HFFc6 (cell line): ENCODE measurements at regions not wholly inside any gene's neighbourhood (a gene's known extent, or its start where the extent isn't known, plus 50 kb on each side); places are given as distances from the start of the nearest gene placed in this dataset.

Experiments
- DNase-seq: peaks from one replicate; pipeline ENCODE4 v3.0.0-alpha.2; 2018
- H3K27ac Mint-ChIP-seq: 2 replicates; pipeline ENCODE4 v1.8.0; 2020; ENCODE audit warnings: mild to moderate bottlenecking, mixed read lengths
- H3K27me3 Mint-ChIP-seq: 2 replicates; pipeline ENCODE4 v1.8.0; 2021; ENCODE audit warnings: mild to moderate bottlenecking, moderate library complexity, mixed read lengths; ENCODE audit not compliant: insufficient read depth
- H3K36me3 Mint-ChIP-seq: 2 replicates; pipeline ENCODE4 v1.8.0; 2021; ENCODE audit warnings: low read depth, mixed read lengths
- H3K4me1 Mint-ChIP-seq: 2 replicates; pipeline ENCODE4 v1.8.0; 2020; ENCODE audit warnings: low read depth, mixed read lengths
- H3K4me3 Mint-ChIP-seq: 2 replicates; pipeline ENCODE4 v1.8.0; 2020; ENCODE audit warnings: mild to moderate bottlenecking, moderate library complexity, mixed read lengths
- H3K9me3 Mint-ChIP-seq: 2 replicates; pipeline ENCODE4 v1.8.0; 2020; ENCODE audit warnings: mild to moderate bottlenecking, mixed read lengths
- CTCF ChIP-seq: fragments of 200-600 bp; sonication (generic); IDR thresholded peaks from 2 replicates; pipeline ENCODE4 v1.5.0; 2021; ENCODE audit warnings: antibody characterized with exemption, mild to moderate bottlenecking

- H3K9me3 Mint-ChIP-seq: peaks cover 49% of the 10 kb centered on the region
- no peak overlapping the region for H3K4me3 Mint-ChIP-seq
- no peak for DNase-seq
- no peak for TF ChIP-seq CTCF
- no peaks in the 10 kb centered on the region for H3K4me1 Mint-ChIP-seq
- peaks cover 1% of the 10 kb centered on the region for H3K27me3 Mint-ChIP-seq
- H3K27ac Mint-ChIP-seq: no peak overlapping the region
- H3K36me3 Mint-ChIP-seq: no peaks in the 10 kb centered on the region; the same call in 1 of the 2 replicates
Measured at GRCh38 chr6:23320471-23321015, 751.2 kb downstream of the HDGFL1 start.

- H3K9me3 Mint-ChIP-seq: peaks cover 47% of the 10 kb centered on the region
- no peak for DNase-seq
- H3K4me1 Mint-ChIP-seq: no peaks in the 10 kb centered on the region
- H3K27ac Mint-ChIP-seq: no peak overlapping the region
- H3K4me3 Mint-ChIP-seq: no peak overlapping the region
- H3K27me3 Mint-ChIP-seq: peaks cover 1% of the 10 kb centered on the region; the same call in 1 of the 2 replicates
- TF ChIP-seq CTCF: no peak
- peaks cover 6% of the 10 kb centered on the region; the same call in 1 of the 2 replicates for H3K36me3 Mint-ChIP-seq
Measured at GRCh38 chr6:23323897-23324296, 754.5 kb downstream of the HDGFL1 start.

DNA sequence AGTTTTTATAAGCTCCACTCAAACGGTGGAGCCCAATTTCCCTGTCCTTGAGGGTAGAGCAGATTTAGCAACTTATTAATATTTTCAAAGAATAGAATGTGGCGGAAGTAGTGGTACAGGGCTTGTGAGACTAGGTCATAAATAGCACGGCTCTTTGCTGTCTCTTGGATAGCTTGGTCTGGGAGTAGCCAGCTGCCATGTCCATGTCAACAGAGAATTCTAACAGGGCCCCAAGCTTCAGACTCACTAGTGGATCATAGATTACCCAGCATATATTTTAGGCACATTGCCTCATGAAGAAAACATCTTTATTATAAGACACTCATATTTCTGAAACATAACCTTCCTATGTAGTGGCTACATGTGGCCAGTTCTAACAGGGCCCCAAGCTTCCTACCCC lies 755.7 kb downstream of the HDGFL1 start:
- TF ChIP-seq CTCF: no peak
- Mint-ChIP-seq H3K36me3 (peaks cover 6% of the 10 kb centered on the region; the same call in 1 of the 2 replicates), H3K27me3 (peaks cover 1% of the 10 kb centered on the region; the same call in 1 of the 2 replicates), H3K9me3 (peaks cover 39% of the 10 kb centered on the region), H3K4me1 (no peaks in the 10 kb centered on the region), H3K27ac (no peak overlapping the region), H3K4me3 (no peak overlapping the region)
- DNase-seq: no peak

- no peak overlapping the region for H3K27ac Mint-ChIP-seq
- no peak for DNase-seq
- TF ChIP-seq CTCF: no peak
- H3K27me3 Mint-ChIP-seq: no peaks in the 10 kb centered on the region
- H3K4me1 Mint-ChIP-seq: no peaks in the 10 kb centered on the region
- no peak overlapping the region for H3K4me3 Mint-ChIP-seq
- H3K9me3 Mint-ChIP-seq: peaks cover 27% of the 10 kb centered on the region
- peaks cover 6% of the 10 kb centered on the region; the same call in 1 of the 2 replicates for H3K36me3 Mint-ChIP-seq
Measured at GRCh38 chr6:23327621-23328020, 758.3 kb downstream of the HDGFL1 start.

DNA sequence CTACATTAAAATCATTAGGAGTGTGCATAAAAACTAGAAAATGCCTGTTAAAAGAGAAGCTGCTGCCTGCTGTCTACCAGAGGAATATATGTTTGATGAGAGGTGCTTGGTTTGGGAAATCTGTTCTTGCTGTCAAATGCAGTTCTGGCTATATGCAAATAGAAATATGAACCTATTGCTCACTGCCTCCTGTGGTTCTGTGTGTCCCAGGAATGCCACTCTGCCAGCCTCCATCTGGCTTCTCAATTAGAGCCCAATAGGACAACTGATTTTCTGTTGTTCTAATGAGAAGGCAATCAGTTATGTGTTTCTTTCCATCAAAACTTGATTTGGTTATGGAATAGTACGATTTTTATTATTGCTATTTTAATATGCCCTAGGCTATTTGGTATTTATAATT lies 759.7 kb downstream of the HDGFL1 start:
- H3K27me3 Mint-ChIP-seq: no peaks in the 10 kb centered on the region
- no peak overlapping the region for H3K27ac Mint-ChIP-seq
- H3K4me1 Mint-ChIP-seq: no peaks in the 10 kb centered on the region
- no peak for TF ChIP-seq CTCF
- H3K9me3 Mint-ChIP-seq: peaks cover 32% of the 10 kb centered on the region
- no peak overlapping the region for H3K4me3 Mint-ChIP-seq
- peaks cover 6% of the 10 kb centered on the region; the same call in 1 of the 2 replicates for H3K36me3 Mint-ChIP-seq
- DNase-seq: no peak

- TF ChIP-seq CTCF: no peak
- Mint-ChIP-seq H3K4me1 (no peaks in the 10 kb centered on the region), H3K4me3 (no peak overlapping the region), H3K9me3 (peaks cover 34% of the 10 kb centered on the region), H3K27me3 (no peaks in the 10 kb centered on the region), H3K27ac (no peak overlapping the region), H3K36me3 (peaks cover 6% of the 10 kb centered on the region; the same call in 1 of the 2 replicates)
- no peak for DNase-seq
Measured at GRCh38 chr6:23330632-23331031, 761.3 kb downstream of the HDGFL1 start.
